GM23248 (cell line): ENCODE measurements at regions not wholly inside any gene's neighbourhood (a gene's known extent, or its start where the extent isn't known, plus 50 kb on each side); places are given as distances from the start of the nearest gene placed in this dataset.

ENCODE experiments used
- EZH2 ChIP-seq: fragments of 200-600 bp; sonication (generic); IDR thresholded peaks from 2 replicates; pipeline ENCODE4 v1.6.1; 2018; ENCODE audit warnings: antibody characterized with exemption, mild to moderate bottlenecking; ENCODE audit not compliant: insufficient read depth, poor library complexity, severe bottlenecking
- EZH2phosphoT487 ChIP-seq: fragments of 200-600 bp; sonication (generic); IDR thresholded peaks from 2 replicates; pipeline ENCODE4 v1.6.1; 2018; ENCODE audit warnings: antibody characterized with exemption, moderate library complexity, mild to moderate bottlenecking, low read depth; ENCODE audit not compliant: insufficient read depth

DNA sequence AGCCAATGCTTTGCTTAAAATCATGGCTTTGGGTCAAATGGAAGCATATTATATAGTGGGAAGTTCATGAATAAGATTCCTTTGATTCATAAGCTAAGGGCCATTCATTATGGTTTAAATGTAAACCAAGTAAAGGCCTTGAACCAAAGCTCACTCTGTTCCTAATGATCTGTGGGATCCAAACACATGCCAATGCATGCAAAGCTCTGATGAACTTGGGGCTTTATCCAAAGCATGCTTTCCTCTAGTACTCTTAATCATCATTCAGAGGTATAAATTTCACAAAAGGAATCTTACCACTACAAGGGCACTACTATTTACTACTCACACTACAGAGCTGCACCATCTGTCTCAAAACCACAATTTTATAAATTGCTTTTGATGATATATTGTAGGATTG, 102.8 kb upstream of the RBMS1 start:
- TF ChIP-seq EZH2 (no peak), EZH2phosphoT487 (no peak)
